Activated CD4-positive, alpha-beta T cell treated with anti-CD3 and anti-CD28 coated beads for 4 hours (primary cell): ENCODE measurements at regions not wholly inside any gene's neighbourhood (a gene's known extent, or its start where the extent isn't known, plus 50 kb on each side); places are given as distances from the start of the nearest gene placed in this dataset.

Experiments
- DNase-seq, 2 donors: peaks; one replicate each; pipeline ENCODE4 v3.0.0-alpha.2; 2020

- no peak for DNase-seq
These were observed 191.4 kb downstream of the SNAPC1 start for GRCh38 chr14:61953602-61954001.

GRCh38 chr14:61954306-61954705 is 192.1 kb downstream of the SNAPC1 start:
- DNase-seq = no peak

GRCh38 chr14:61956517-61956916 is 194.3 kb downstream of the SNAPC1 start:
- DNase-seq = no peak

- no peak for DNase-seq
These were observed 197.1 kb downstream of the SNAPC1 start for GRCh38 chr14:61959348-61959747.

- DNase-seq = no peak
These were observed 199.1 kb downstream of the SNAPC1 start for GRCh38 chr14:61961369-61961768.

GRCh38 chr14:61963926-61964325 is 201.7 kb downstream of the SNAPC1 start:
- no peak for DNase-seq

- no peak for DNase-seq
These were observed 203.0 kb downstream of the SNAPC1 start for GRCh38 chr14:61965030-61965745.

GRCh38 chr14:61968207-61968606 is 206.0 kb downstream of the SNAPC1 start:
- DNase-seq = no peak

GRCh38 chr14:61972711-61973110 is 210.5 kb downstream of the SNAPC1 start:
- no peak for DNase-seq

GRCh38 chr14:61973981-61974380 is 211.8 kb downstream of the SNAPC1 start:
- no peak for DNase-seq

- DNase-seq = no peak
These were observed 215.0 kb downstream of the SNAPC1 start for GRCh38 chr14:61977217-61977616.

- DNase-seq = no peak
These were observed 226.0 kb downstream of the SNAPC1 start for GRCh38 chr14:61988240-61988639.

- no peak for DNase-seq
These were observed 229.9 kb downstream of the SNAPC1 start for GRCh38 chr14:61992139-61992538.

- DNase-seq = no peak
These were observed 230.7 kb downstream of the SNAPC1 start for GRCh38 chr14:61992926-61993325.

- no peak for DNase-seq
These were observed 232.4 kb downstream of the SNAPC1 start for GRCh38 chr14:61994589-61994988.

- no peak for DNase-seq
These were observed 234.5 kb downstream of the SNAPC1 start for GRCh38 chr14:61996753-61997152.

GRCh38 chr14:61997161-61997560 is 234.9 kb downstream of the SNAPC1 start:
- DNase-seq = no peak

- DNase-seq = no peak
These were observed 239.7 kb downstream of the SNAPC1 start for GRCh38 chr14:62001963-62002362.

GRCh38 chr14:62002642-62003041 is 240.4 kb downstream of the SNAPC1 start:
- DNase-seq = no peak

GRCh38 chr14:62003701-62004100 is 241.5 kb downstream of the SNAPC1 start:
- no peak for DNase-seq

GRCh38 chr14:62006116-62006731 is 244.0 kb downstream of the SNAPC1 start:
- DNase-seq = no peak

GRCh38 chr14:62015243-62015642 is 253.0 kb downstream of the SNAPC1 start:
- no peak for DNase-seq

GRCh38 chr14:62015945-62016344 is 253.7 kb downstream of the SNAPC1 start:
- DNase-seq = no peak

- no peak for DNase-seq
These were observed 255.5 kb downstream of the SNAPC1 start for GRCh38 chr14:62017651-62018230.
